GM23338 (cell line): ENCODE measurements at regions not wholly inside any gene's neighbourhood (a gene's known extent, or its start where the extent isn't known, plus 50 kb on each side); places are given as distances from the start of the nearest gene placed in this dataset.

Experiments used
- CREB1 ChIP-seq: fragments of 250-450 bp; sonication (Bioruptor Pico); IDR thresholded peaks from 2 replicates; pipeline ENCODE4 v1.5.0; 2020; ENCODE audit warnings: low read depth, mild to moderate bottlenecking, moderate library complexity
- CTCF ChIP-seq, 2 experiments: fragments of 200-600 bp in 1 of 2; sonication (generic) in 1 of 2; conservative IDR thresholded peaks; 2 replicates each; pipeline versions ENCODE4 v1.5.1 to v1.6.1; 2016 to 2017; ENCODE audit warnings: antibody characterized with exemption in 2 of 2, low read depth in 2 of 2, mild to moderate bottlenecking in 2 of 2, moderate library complexity in 1 of 2
- EZH2 ChIP-seq: fragments of 200-600 bp; sonication (generic); IDR thresholded peaks from one replicate; pipeline ENCODE4 v1.8.0; 2017; ENCODE audit warnings: antibody characterized with exemption, mild to moderate bottlenecking, low read depth; ENCODE audit not compliant: unreplicated experiment
- EZH2phosphoT487 ChIP-seq: fragments of 200-600 bp; sonication (generic); IDR thresholded peaks from one replicate; pipeline ENCODE4 v1.8.1; 2018; ENCODE audit warnings: antibody characterized with exemption; ENCODE audit not compliant: unreplicated experiment
- JUNB ChIP-seq: IDR thresholded peaks from one replicate; pipeline ENCODE4 v1.6.1; 2016; ENCODE audit warnings: antibody characterized with exemption; ENCODE audit not compliant: unreplicated experiment
- NANOG ChIP-seq: IDR thresholded peaks from 2 replicates; pipeline ENCODE4 v1.6.1; 2016; ENCODE audit warnings: antibody characterized with exemption, borderline replicate concordance
- POLR2AphosphoS5 ChIP-seq: IDR thresholded peaks from 2 replicates; pipeline ENCODE4 v1.6.1; 2016; ENCODE audit warnings: antibody characterized with exemption, low read depth
- REST ChIP-seq: IDR thresholded peaks from one replicate; pipeline ENCODE4 v1.6.1; 2018; ENCODE audit warnings: antibody characterized with exemption; ENCODE audit not compliant: unreplicated experiment
- ZNF114 ChIP-seq: fragments of 250-450 bp; sonication (Bioruptor Pico); IDR thresholded peaks from 2 replicates; pipeline ENCODE4 v1.5.0; 2020; ENCODE audit warnings: mild to moderate bottlenecking, moderate library complexity

- TF ChIP-seq CTCF (conservative IDR thresholded peaks at IDR 0.05; ENCODE audit: low read depth in 2 of 2) (no peak), EZH2 (no peak), REST (no peak), POLR2AphosphoS5 (no peak), NANOG (no peak), ZNF114 (CRISPR knock-in tag) (no peak), CREB1 (no peak), EZH2phosphoT487 (no peak), JUNB (no peak)
These were observed 61.6 kb upstream of the NCOA1 start for GRCh38 chr2:24429197-24430074.
